NCI-H2171 treated with DMSO at 0.1 percent for 48 hours (cell line): ENCODE measurements at regions not wholly inside any gene's neighbourhood (a gene's known extent, or its start where the extent isn't known, plus 50 kb on each side); places are given as distances from the start of the nearest gene placed in this dataset.

Experiments
- DNase-seq: peaks from one replicate; lab custom pipeline; 2025; lab: John Stamatoyannopoulos, UW

DNA sequence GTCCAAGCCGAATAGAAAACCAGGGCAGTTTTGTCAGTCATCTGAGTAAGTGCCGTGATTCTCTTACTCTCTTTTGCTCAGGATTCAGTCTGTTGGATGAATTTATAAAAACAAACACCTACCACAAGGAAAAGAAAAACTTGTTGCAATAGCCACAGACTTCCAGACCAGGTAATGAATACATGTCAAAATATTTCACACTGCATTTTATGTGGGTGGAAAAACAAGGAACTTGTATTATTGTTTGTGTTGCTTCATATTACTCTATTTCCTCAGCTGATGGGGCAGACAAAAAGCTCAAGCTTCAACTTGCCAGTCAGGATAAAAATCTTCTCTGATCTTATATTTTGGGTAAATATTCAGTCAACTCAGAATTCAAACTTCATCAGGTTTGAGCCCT is 1125.7 kb downstream of the NLGN4Y start:
- DNase-seq: no peak

DNA sequence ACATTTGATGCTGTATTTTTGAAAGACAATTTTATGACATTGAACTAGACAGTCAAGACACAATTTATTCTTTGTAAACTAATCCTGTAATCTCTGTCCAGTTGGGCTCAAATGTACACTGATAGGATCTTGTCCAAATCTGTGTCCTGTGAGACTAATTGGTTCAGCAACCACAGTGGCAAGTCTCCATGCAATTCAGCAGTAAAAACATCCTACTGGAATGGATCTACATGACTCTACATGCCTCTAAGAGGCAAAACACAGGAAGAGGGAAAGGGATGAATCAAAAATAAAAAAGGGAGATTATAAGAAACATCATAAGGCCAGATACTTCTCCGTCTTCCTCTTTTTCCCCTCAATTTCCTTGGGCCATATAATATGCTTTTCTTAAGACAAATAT is 1164.2 kb downstream of the NLGN4Y start:
- no peak for DNase-seq

DNA sequence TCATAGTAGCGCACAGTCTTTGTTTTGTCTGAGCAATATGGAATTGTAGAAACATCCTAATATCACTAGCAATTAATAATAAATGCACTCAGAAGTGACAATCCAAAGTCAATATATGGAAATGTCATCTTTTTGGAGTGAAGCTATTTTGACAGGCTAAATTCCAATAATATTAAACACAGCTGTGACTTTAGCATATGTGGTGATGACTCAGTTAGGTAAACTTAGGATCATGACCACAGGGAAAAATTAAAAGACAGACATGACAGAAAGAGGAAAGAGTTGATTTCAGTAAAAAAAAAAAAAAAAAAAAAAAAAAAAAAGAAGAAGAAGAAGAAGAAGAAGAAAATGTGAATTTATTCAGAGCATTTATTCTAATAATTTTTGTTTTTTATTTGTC is 1165.7 kb downstream of the NLGN4Y start:
- DNase-seq: no peak

DNA sequence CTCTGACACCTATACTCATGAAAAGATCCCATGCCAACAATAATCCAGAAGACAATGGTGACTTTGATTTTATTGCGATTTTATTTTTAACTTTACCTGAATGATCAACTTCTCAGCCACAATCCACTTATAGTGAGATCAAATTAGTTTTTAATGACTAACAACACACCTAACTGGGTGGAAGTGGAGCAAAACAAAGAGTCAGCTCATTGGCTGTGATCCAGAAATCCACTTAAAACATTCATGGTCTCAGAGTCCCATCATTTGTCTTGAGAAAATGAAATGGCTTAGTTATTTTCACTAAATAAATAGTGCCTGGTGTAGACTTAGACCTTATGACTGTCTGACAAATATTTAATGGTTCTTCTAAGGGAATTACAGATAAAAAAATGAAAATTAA is 1177.8 kb downstream of the NLGN4Y start:
- DNase-seq: no peak

DNA sequence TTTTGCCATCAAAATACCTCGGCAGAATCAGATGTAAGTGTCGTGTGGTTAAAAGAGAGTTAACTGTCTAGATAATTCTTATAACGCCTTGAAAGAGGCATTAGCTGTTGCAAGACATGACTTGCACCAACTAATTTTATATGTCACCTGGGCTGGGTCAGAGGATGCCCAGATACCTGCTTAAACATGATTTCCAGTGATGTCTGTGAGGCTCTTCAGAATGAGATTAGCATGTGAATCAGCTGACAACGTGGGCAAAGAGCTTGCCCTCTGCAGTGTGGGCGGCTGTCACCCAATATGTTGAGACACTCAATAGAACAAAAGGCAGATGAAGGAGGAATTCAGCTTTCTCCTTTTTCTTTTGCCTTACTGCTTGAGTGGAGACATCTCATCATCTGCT is 1180.6 kb downstream of the NLGN4Y start:
- DNase-seq: no peak

DNA sequence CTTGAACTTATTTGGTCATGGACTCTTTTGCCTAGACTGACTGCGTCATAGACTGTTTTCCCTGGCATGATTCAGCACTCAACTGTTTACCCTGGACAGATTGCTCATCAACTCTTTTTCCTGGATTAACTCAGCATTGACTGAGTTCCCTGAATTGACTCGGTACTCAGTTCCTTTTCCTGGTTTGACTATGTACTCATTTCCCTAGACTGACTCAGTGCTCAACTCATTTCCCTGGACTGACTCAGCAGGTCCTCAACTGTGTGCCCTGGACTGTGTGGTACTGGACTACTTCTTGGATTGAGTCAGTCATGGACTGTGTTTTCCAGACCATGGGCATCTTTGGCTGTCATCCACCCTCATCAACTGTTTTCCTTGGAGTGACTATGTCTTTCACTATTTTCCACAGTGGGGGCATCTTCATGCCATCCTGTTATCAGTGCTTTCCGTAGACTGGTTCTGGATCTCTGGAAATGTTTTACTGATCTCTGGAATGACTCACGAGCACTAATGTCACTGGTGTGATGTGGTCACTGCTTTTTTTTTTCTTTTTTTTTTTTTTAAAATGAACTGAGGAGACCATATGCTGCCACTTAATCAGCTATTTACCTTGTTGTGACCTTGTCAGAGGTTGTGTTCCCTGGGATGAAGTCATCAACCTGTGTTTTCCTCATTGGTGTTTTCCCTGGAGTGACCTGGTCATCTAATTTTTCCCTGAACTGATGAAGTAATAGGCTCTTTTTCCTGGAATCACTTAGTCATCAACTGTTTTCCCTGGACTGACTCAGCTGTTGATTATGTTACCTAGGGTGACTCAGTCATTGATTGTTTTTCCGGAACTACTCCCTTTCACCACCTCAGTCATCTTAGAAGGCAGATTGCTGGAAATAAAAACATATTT is 1225.5 kb downstream of the NLGN4Y start:
- no peak for DNase-seq

DNA sequence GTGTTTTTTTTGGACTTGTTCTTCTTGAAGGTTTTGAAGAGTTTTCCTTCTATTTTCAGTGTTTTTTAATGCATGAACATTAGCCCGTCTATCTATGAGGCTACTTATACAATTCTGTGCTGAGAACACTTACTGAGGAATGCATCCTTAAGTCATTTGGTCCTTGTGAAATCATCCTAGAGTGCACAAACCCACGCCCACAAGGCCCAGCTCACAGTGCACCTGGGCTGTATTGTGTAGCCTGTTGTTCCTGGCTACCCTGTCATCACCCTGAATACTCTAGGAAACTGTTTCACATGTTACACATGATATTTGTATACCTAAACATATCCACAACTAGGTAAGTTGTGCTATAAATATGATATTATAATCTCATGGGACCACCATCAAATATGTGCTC is 1226.7 kb downstream of the NLGN4Y start:
- DNase-seq: no peak

DNA sequence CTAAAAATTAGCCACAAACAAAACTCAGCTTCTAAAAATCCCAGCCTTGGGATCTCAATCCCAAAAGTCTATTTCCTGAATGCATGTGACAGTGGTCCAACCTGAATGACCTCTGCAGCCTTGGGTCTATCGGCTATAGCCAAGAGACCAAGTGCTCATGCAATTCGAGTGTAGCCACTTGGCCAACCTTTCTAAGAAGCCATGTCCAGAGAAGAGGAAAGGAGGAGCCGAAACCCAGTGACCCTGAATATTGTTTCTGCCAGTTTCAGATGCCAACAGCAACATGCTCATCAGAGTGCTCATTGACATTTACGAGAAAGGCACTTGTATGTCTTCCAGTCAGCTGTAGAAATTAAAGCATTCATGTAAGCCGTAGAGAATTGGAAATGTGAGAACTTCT is 1231.9 kb downstream of the NLGN4Y start:
- DNase-seq: no peak

DNA sequence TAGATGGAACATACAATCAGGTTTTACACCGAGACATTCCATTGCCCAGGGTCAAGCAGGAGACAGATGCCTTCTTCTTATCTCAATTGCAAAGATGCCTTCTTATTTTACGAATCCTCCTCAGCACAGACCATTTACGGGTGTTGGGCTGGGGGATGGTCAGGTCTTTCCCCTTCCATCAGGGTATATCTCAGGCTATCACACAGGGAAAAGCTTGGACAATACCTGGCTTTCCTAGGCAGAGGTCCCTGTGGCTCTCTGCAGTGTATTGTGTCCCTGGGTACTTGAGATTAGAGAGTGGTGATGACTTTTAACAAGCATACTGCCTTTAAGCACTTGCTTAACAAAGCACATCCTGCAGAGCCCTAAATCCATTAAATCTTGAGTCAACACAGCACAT is 1249.2 kb downstream of the NLGN4Y start:
- no peak for DNase-seq

DNA sequence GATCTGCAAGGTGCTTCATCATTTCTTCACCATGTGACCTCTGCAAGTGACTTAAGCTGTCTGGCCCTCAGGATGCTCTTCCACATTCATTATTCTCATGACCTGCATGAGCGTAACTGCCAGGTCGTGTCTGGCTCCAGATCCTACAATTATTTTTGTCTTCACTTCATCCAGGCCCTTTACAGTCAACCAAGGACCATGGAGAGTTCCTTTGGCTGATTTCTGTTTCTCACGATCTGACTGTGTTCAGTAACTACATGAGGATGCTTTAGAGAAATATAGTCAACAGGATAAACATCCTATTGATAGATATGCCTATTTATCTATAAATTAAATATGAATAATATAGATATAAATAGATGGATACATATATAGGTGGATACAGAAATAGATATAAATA is 1251.6 kb downstream of the NLGN4Y start:
- no peak for DNase-seq

DNA sequence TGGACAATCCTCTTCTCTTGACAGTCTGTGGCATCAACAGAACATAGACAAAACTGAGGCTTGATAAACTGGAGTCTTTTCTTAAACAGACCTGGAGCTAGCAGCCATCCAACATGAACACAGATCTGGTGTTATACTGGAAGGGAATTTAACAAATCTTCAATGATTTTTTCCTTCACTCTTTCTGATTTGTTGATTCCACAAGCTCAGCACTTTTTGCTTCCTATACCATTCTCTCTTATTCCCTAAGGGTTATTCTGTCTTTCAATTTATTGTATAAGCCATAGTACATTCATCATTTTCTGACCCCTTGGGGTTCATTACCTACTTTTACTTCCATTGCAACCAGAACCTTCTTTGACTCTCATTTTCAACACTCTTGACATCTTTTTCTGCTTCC is 1255.6 kb downstream of the NLGN4Y start:
- no peak for DNase-seq

DNA sequence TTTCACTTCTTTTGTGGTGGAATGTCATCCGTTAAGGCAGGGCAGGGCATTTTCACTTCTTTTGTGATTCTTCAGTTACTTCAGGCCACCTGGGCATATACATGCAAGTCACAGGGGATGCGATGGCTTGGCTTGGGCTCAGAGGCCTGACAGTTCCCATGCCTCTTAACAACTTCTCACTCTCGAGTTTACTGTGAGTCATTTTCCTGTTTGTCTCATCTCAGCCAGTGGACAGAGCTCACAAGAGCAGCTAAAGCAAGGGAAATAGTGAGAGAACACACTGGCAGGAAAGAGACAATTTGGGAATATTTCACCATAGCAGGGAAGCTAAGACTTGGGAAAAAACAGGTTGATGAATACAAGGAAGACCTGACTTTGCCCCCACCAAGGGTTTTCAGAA is 1275.7 kb downstream of the NLGN4Y start:
- DNase-seq: no peak

DNA sequence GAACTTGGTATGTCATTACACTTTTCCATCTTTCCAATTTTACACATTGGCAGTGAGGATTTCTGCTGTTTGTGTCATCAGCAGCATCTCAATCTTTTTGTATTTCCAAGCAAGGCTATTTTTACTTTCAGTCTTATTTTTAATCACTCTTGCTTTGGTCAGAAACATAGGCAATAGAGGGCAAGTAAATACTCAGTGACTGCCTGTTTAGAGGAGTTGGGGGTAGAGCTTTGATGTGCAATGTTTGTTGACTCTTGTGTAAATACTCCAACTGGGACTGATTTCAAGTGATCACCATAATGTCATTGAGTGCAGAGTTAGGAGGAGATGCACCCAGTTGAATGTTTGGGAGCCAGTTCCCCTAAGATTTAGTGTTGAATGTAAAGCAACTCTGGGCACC is 1281.7 kb downstream of the NLGN4Y start:
- DNase-seq: no peak

DNA sequence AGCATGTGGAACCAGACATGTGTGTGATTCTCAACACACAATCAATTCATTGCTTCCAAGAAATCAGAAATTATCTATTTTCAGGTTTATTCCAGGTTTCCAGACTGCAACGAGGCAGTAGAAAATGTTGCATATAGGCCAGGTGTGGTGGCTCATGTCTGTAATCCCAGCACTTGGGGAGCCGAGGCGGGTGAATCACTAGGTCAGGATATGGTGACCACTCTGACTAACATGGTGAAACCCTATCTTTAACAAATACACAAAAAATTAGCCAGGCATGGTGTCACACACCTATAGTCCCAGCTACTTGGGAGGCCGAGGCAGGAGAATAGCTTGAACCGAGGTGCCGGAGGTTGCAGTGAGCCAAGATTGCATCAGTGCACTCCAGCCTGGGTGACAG is 1289.9 kb downstream of the NLGN4Y start:
- no peak for DNase-seq
